WTC11 (cell line): ENCODE measurements at regions not wholly inside any gene's neighbourhood (a gene's known extent, or its start where the extent isn't known, plus 50 kb on each side); places are given as distances from the start of the nearest gene placed in this dataset.

Source experiments
- ATAC-seq: fragments of 200-7000 bp; cut with Tn5 transposase; 2 replicates; pipeline ENCODE4 v1.10.0; 2021; ENCODE audit warnings: mild to moderate bottlenecking, moderate library complexity
- CTCF ChIA-PET: fragments of 300-600 bp; sonication (Branson Sonifier 250); formaldehyde crosslinking; loops from one replicate; lab custom pipeline; 2021; ENCODE audit warnings: antibody characterized with exemption; lab: Charles Lee
- POLR2A ChIA-PET: fragments of 350-600 bp; sonication (Branson Sonifier 250); formaldehyde crosslinking; loops from one replicate; lab custom pipeline; 2021; ENCODE audit warnings: antibody characterized with exemption; lab: Charles Lee
- DNase-seq: peaks from one replicate; pipeline ENCODE4 v3.0.0; 2021; ENCODE audit warnings: low spot score
- H3K27ac Mint-ChIP-seq: 2 replicates; pipeline ENCODE4 v1.8.0; 2021; ENCODE audit warnings: mixed read lengths
- H3K27me3 Mint-ChIP-seq: 2 replicates; pipeline ENCODE4 v1.8.0; 2021; ENCODE audit warnings: low read depth, mild to moderate bottlenecking, moderate library complexity, mixed read lengths
- H3K36me3 Mint-ChIP-seq: 2 replicates; pipeline ENCODE4 v1.8.0; 2021; ENCODE audit warnings: mixed read lengths
- H3K4me1 Mint-ChIP-seq: 2 replicates; pipeline ENCODE4 v1.8.0; 2022; ENCODE audit warnings: mixed read lengths
- H3K4me3 Mint-ChIP-seq: 2 replicates; pipeline ENCODE4 v1.8.0; 2021; ENCODE audit warnings: mild to moderate bottlenecking, moderate library complexity, mixed read lengths
- H3K9me3 Mint-ChIP-seq: 2 replicates; pipeline ENCODE4 v1.8.0; 2021; ENCODE audit warnings: mixed read lengths
- EMX1 ChIP-seq: fragments of 250-450 bp; sonication (Bioruptor Pico); IDR thresholded peaks from 2 replicates; pipeline ENCODE4 v1.8.0; 2021; ENCODE audit warnings: mild to moderate bottlenecking
- GABPB1 ChIP-seq: sonication (generic); formaldehyde crosslinking; IDR thresholded peaks from 2 replicates; pipeline ENCODE4 v1.8.1; 2023; ENCODE audit warnings: mild to moderate bottlenecking, missing genetic modification reagents
- GTF2I ChIP-seq: fragments of 250-450 bp; sonication (Bioruptor Pico); conservative IDR thresholded peaks from 2 replicates; pipeline ENCODE4 v1.4.0; 2021; ENCODE audit warnings: mild to moderate bottlenecking
- HMGA2 ChIP-seq: fragments of 250-450 bp; sonication (Bioruptor Pico); IDR thresholded peaks from 2 replicates; pipeline ENCODE4 v1.4.0; 2021; ENCODE audit warnings: mild to moderate bottlenecking, moderate library complexity
- IRF2 ChIP-seq: sonication (generic); formaldehyde crosslinking; IDR thresholded peaks from 2 replicates; pipeline ENCODE4 v1.8.0; 2022; ENCODE audit warnings: low read depth, missing genetic modification reagents, borderline replicate concordance
- NFATC4 ChIP-seq: fragments of 250-450 bp; sonication (Bioruptor Pico); IDR thresholded peaks from 2 replicates; pipeline ENCODE4 v1.9.0; 2021; ENCODE audit warnings: mild to moderate bottlenecking
- NFE2L1 ChIP-seq: sonication (generic); formaldehyde crosslinking; IDR thresholded peaks from 2 replicates; pipeline ENCODE4 v1.8.1; 2023; ENCODE audit warnings: missing genetic modification reagents
- TF ChIP-seq, protein P1 (sequence below): sonication (generic); formaldehyde crosslinking; IDR thresholded peaks from 2 replicates; pipeline ENCODE4 v1.8.0; 2023; ENCODE audit warnings: missing genetic modification reagents
- TF ChIP-seq, protein P2 (sequence below): sonication (generic); formaldehyde crosslinking; IDR thresholded peaks from 2 replicates; pipeline ENCODE4 v1.8.0; 2022; ENCODE audit warnings: mild to moderate bottlenecking, missing genetic modification reagents
- TF ChIP-seq, protein P3 (sequence below): fragments of 250-450 bp; sonication (Bioruptor Pico); IDR thresholded peaks from 2 replicates; pipeline ENCODE4 v2.1.2; 2022; ENCODE audit warnings: mild to moderate bottlenecking, moderate library complexity
- TF ChIP-seq, protein P4 (sequence below): sonication (generic); formaldehyde crosslinking; IDR thresholded peaks from 2 replicates; pipeline ENCODE4 v1.8.1; 2023; ENCODE audit warnings: mild to moderate bottlenecking, missing genetic modification reagents, moderate library complexity
- TF ChIP-seq, protein P5 (sequence below): sonication (generic); formaldehyde crosslinking; IDR thresholded peaks from 2 replicates; pipeline ENCODE4 v1.8.0; 2022; ENCODE audit warnings: missing genetic modification reagents
- TF ChIP-seq, protein P6 (sequence below): fragments of 250-450 bp; sonication (Bioruptor Pico); conservative IDR thresholded peaks from 2 replicates; pipeline ENCODE4 v1.9.0; 2021; ENCODE audit warnings: mild to moderate bottlenecking
- TF ChIP-seq, protein P7 (sequence below): sonication (generic); formaldehyde crosslinking; IDR thresholded peaks from 2 replicates; pipeline ENCODE4 v1.8.0; 2022; ENCODE audit warnings: mild to moderate bottlenecking, missing genetic modification reagents

DNA sequence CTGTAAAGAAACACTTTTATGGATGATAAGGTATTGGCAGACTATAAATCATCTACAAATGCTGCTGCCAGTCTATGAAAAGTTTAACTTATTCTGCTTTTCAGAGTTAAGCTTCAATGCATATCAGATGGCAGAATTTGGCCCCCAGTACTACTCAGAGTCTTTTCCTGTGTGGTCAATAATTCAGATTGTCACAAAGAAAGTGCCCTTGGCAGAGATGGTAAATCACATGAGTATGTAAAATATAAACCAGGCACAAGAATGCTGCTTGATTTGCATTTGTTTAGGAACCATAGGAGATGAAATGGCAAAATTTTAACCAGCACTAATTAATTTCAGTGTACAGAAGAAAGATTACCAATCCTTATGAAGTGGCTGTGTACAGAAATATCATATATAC lies 818.3 kb upstream of the POT1 start:
- H3K9me3 Mint-ChIP-seq = peaks cover 30% of the 10 kb centered on the region
- no peak for TF ChIP-seq NFE2L1
- no peak for TF ChIP-seq NFATC4
- TF ChIP-seq GABPB1 (CRISPR knock-in tag) = no peak
- TF ChIP-seq, protein P1, sequence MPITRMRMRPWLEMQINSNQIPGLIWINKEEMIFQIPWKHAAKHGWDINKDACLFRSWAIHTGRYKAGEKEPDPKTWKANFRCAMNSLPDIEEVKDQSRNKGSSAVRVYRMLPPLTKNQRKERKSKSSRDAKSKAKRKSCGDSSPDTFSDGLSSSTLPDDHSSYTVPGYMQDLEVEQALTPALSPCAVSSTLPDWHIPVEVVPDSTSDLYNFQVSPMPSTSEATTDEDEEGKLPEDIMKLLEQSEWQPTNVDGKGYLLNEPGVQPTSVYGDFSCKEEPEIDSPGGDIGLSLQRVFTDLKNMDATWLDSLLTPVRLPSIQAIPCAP (CRISPR knock-in tag) = no peak
- TF ChIP-seq, protein P2, sequence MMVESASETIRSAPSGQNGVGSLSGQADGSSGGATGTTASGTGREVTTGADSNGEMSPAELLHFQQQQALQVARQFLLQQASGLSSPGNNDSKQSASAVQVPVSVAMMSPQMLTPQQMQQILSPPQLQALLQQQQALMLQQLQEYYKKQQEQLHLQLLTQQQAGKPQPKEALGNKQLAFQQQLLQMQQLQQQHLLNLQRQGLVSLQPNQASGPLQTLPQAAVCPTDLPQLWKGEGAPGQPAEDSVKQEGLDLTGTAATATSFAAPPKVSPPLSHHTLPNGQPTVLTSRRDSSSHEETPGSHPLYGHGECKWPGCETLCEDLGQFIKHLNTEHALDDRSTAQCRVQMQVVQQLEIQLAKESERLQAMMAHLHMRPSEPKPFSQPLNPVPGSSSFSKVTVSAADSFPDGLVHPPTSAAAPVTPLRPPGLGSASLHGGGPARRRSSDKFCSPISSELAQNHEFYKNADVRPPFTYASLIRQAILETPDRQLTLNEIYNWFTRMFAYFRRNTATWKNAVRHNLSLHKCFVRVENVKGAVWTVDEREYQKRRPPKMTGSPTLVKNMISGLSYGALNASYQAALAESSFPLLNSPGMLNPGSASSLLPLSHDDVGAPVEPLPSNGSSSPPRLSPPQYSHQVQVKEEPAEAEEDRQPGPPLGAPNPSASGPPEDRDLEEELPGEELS (CRISPR knock-in tag) = no peak
- TF ChIP-seq HMGA2 = no peak
- TF ChIP-seq, protein P3, sequence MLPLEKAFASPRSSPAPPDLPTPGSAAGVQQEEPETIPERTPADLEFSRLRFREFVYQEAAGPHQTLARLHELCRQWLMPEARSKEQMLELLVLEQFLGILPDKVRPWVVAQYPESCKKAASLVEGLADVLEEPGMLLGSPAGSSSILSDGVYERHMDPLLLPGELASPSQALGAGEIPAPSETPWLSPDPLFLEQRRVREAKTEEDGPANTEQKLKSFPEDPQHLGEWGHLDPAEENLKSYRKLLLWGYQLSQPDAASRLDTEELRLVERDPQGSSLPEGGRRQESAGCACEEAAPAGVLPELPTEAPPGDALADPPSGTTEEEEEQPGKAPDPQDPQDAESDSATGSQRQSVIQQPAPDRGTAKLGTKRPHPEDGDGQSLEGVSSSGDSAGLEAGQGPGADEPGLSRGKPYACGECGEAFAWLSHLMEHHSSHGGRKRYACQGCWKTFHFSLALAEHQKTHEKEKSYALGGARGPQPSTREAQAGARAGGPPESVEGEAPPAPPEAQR (CRISPR knock-in tag) = no peak
- no peak for TF ChIP-seq EMX1 (CRISPR knock-in tag)
- TF ChIP-seq, protein P4, sequence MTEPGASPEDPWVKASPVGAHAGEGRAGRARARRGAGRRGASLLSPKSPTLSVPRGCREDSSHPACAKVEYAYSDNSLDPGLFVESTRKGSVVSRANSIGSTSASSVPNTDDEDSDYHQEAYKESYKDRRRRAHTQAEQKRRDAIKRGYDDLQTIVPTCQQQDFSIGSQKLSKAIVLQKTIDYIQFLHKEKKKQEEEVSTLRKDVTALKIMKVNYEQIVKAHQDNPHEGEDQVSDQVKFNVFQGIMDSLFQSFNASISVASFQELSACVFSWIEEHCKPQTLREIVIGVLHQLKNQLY (CRISPR knock-in tag) = no peak
- TF ChIP-seq, protein P5, sequence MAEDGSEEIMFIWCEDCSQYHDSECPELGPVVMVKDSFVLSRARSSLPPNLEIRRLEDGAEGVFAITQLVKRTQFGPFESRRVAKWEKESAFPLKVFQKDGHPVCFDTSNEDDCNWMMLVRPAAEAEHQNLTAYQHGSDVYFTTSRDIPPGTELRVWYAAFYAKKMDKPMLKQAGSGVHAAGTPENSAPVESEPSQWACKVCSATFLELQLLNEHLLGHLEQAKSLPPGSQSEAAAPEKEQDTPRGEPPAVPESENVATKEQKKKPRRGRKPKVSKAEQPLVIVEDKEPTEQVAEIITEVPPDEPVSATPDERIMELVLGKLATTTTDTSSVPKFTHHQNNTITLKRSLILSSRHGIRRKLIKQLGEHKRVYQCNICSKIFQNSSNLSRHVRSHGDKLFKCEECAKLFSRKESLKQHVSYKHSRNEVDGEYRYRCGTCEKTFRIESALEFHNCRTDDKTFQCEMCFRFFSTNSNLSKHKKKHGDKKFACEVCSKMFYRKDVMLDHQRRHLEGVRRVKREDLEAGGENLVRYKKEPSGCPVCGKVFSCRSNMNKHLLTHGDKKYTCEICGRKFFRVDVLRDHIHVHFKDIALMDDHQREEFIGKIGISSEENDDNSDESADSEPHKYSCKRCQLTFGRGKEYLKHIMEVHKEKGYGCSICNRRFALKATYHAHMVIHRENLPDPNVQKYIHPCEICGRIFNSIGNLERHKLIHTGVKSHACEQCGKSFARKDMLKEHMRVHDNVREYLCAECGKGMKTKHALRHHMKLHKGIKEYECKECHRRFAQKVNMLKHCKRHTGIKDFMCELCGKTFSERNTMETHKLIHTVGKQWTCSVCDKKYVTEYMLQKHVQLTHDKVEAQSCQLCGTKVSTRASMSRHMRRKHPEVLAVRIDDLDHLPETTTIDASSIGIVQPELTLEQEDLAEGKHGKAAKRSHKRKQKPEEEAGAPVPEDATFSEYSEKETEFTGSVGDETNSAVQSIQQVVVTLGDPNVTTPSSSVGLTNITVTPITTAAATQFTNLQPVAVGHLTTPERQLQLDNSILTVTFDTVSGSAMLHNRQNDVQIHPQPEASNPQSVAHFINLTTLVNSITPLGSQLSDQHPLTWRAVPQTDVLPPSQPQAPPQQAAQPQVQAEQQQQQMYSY (CRISPR knock-in tag) = no peak
- TF ChIP-seq, protein P6, sequence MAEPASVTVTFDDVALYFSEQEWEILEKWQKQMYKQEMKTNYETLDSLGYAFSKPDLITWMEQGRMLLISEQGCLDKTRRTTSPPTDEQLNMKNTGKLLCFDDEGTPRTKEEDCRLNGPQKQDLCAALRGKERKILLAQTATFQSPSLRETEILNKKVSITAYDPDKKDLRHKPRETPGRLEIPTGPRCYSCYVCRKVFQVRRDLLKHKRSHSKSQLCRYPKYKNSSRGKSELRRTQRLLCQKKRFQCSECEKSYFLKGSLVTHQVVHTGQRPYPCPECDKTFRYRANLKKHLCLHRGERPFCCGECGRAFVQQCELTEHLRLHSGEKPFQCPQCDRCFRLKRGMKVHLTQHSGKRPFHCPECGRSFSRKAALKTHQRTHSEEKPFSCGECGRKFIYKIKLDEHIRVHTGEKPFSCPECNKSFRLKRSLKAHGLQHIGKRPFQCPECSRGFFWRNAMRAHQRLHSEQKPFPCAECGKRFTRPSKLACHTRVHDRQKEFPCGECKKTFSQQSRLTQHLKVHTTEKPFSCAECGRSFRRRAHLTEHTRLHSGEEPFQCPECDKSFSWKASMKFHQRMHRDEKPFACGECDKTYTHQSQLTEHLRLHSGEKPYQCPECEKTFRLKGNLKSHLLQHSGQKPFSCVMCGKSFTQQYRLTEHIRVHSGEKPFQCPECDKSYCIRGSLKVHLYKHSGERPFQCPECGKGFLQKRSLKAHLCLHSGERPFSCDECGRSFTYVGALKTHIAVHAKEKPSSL (CRISPR knock-in tag) = no peak
- no peak for TF ChIP-seq GTF2I
- TF ChIP-seq, protein P7, sequence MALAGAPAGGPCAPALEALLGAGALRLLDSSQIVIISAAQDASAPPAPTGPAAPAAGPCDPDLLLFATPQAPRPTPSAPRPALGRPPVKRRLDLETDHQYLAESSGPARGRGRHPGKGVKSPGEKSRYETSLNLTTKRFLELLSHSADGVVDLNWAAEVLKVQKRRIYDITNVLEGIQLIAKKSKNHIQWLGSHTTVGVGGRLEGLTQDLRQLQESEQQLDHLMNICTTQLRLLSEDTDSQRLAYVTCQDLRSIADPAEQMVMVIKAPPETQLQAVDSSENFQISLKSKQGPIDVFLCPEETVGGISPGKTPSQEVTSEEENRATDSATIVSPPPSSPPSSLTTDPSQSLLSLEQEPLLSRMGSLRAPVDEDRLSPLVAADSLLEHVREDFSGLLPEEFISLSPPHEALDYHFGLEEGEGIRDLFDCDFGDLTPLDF = no peak
- no peak overlapping the region for H3K27ac Mint-ChIP-seq
- H3K27me3 Mint-ChIP-seq = no peaks in the 10 kb centered on the region
- peaks cover 12% of the 10 kb centered on the region for H3K4me1 Mint-ChIP-seq
- DNase-seq (no peak), ATAC-seq (no peak)
- CTCF ChIA-PET = no interaction called here
- H3K4me3 Mint-ChIP-seq = no peak overlapping the region
- peaks cover 17% of the 10 kb centered on the region for H3K36me3 Mint-ChIP-seq
- POLR2A ChIA-PET = no interaction called here

DNA sequence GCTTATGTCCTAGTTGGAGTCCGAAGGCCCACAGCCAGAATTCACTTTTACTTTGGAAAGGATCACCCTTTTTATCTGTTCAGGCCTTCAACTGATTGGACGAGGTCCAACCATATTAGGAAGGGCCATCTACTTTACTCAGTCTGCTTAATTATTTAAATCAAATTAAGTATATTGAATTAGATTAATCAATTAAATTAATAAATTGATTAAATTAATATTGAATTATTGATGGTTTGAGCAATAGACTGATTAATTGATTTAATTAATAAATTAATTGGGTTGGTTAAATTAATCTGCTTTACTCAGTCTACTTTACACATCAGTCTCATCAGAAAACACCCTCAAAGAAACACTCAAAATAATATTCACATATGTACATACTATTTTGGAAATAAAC lies 816.9 kb upstream of the POT1 start:
- H3K4me3 Mint-ChIP-seq = no peak overlapping the region
- no peaks in the 10 kb centered on the region for H3K27me3 Mint-ChIP-seq
- H3K36me3 Mint-ChIP-seq = peaks cover 17% of the 10 kb centered on the region
- CTCF ChIA-PET = no interaction called here
- no peak for ATAC-seq
- peaks cover 30% of the 10 kb centered on the region for H3K9me3 Mint-ChIP-seq
- no peak for DNase-seq
- no peak overlapping the region for H3K27ac Mint-ChIP-seq
- POLR2A ChIA-PET = no interaction called here
- H3K4me1 Mint-ChIP-seq = peaks cover 12% of the 10 kb centered on the region
- peak; percentile 96 for TF ChIP-seq HMGA2
- no peak for TF ChIP-seq IRF2 (CRISPR knock-in tag)
